ENCODE measurements at regions not wholly inside any gene's neighbourhood (a gene's known extent, or its start where the extent isn't known, plus 50 kb on each side); places are given as distances from the start of the nearest gene placed in this dataset.

- TF ChIP-seq CTCF (IDR thresholded peaks at IDR 0.05) = no peak
- no peak for TF ChIP-seq ZFX (IDR thresholded peaks at IDR 0.05; ENCODE audit: borderline replicate concordance)
Measured at GRCh38 chr4:160117686-160118085, 1014.8 kb downstream of the RAPGEF2 start.

Measured in 22Rv1 (cell line).